DND-41 (cell line): ENCODE measurements at regions not wholly inside any gene's neighbourhood (a gene's known extent, or its start where the extent isn't known, plus 50 kb on each side); places are given as distances from the start of the nearest gene placed in this dataset.

Source experiments
- ATAC-seq: fragments of 200-7000 bp; cut with Tn5 transposase; 3 replicates; pipeline ENCODE4 v1.9.1; 2021; ENCODE audit warnings: low read depth; ENCODE audit not compliant: insufficient read depth
- DNase-seq: peaks from one replicate; pipeline ENCODE4 v3.0.0-alpha.2; 2020
- H2AFZ ChIP-seq: 2 replicates; pipeline ENCODE4 v1.6.0; 2012; ENCODE audit warnings: low read depth, low read length
- H3K27ac ChIP-seq: 2 replicates; pipeline ENCODE4 v1.5.1; 2012; ENCODE audit warnings: low read length, inconsistent platforms
- H3K27me3 ChIP-seq: fragments of 200-600 bp; sonication (generic); 2 replicates; pipeline ENCODE4 v1.6.0; 2012; ENCODE audit warnings: low read length, mild to moderate bottlenecking, inconsistent platforms; ENCODE audit not compliant: insufficient read depth, poor library complexity
- H3K36me3 ChIP-seq: 2 replicates; pipeline ENCODE4 v1.5.1; 2012; ENCODE audit warnings: low read length, inconsistent platforms; ENCODE audit not compliant: insufficient read depth
- H3K4me1 ChIP-seq: 2 replicates; pipeline ENCODE4 v1.5.1; 2012; ENCODE audit warnings: mild to moderate bottlenecking, low read length; ENCODE audit not compliant: insufficient read depth
- H3K4me2 ChIP-seq: 2 replicates; pipeline ENCODE4 v1.6.0; 2012; ENCODE audit warnings: mild to moderate bottlenecking, moderate library complexity, low read length, inconsistent platforms; ENCODE audit not compliant: insufficient read depth
- H3K4me3 ChIP-seq, 2 experiments: fragments of 200-600 bp in 1 of 2; shearing (Covaris generic) in 1 of 2; 2 replicates each; pipeline ENCODE4 v1.5.1; 2012 to 2016; ENCODE audit warnings: inconsistent platforms in 2 of 2, low read length in 2 of 2, mild to moderate bottlenecking in 2 of 2, low read depth in 1 of 2, moderate library complexity in 1 of 2
- H3K79me2 ChIP-seq: 2 replicates; pipeline ENCODE4 v1.6.0; 2012; ENCODE audit warnings: low read length, inconsistent platforms; ENCODE audit not compliant: insufficient read depth
- H3K9ac ChIP-seq: 2 replicates; pipeline ENCODE4 v1.6.0; 2012; ENCODE audit warnings: low read depth, mild to moderate bottlenecking, inconsistent platforms, low read length, moderate library complexity
- H3K9me3 ChIP-seq: 2 replicates; pipeline ENCODE4 v1.5.1; 2012; ENCODE audit warnings: low read length, moderate library complexity, mild to moderate bottlenecking, inconsistent platforms; ENCODE audit not compliant: insufficient read depth, severe bottlenecking
- H4K20me1 ChIP-seq: 2 replicates; pipeline ENCODE4 v1.6.0; 2012; ENCODE audit warnings: low read length; ENCODE audit not compliant: insufficient read depth
- CTCF ChIP-seq: IDR thresholded peaks from 2 replicates; pipeline ENCODE4 v1.5.1; 2012; ENCODE audit warnings: borderline replicate concordance, low read length, moderate library complexity, mild to moderate bottlenecking; ENCODE audit not compliant: poor library complexity, severe bottlenecking; ENCODE audit errors: extremely low read depth
- EZH2 ChIP-seq: IDR thresholded peaks from 3 replicates; pipeline ENCODE4 v1.6.1; 2012; ENCODE audit warnings: borderline replicate concordance, low read depth, mild to moderate bottlenecking, moderate library complexity, low read length, inconsistent platforms; ENCODE audit not compliant: severe bottlenecking

GRCh38 chr22:48092866-48093265 is 1330.4 kb downstream of the TBC1D22A start:
- peaks cover 11% of the 10 kb centered on the region for H3K79me2 ChIP-seq
- H3K4me2 ChIP-seq: no peak overlapping the region
- DNase-seq: no peak
- peaks cover 42% of the 10 kb centered on the region for H3K4me1 ChIP-seq
- H3K4me3 ChIP-seq: no peak overlapping the region
- H3K36me3 ChIP-seq: no peaks in the 10 kb centered on the region
- no peak for TF ChIP-seq EZH2
- TF ChIP-seq CTCF: no peak
- H3K9me3 ChIP-seq: no peaks in the 10 kb centered on the region
- H2AFZ ChIP-seq: no peak overlapping the region
- no peak for ATAC-seq
- H3K9ac ChIP-seq: no peak overlapping the region
- no peak overlapping the region for H3K27ac ChIP-seq
- H4K20me1 ChIP-seq: no peaks in the 10 kb centered on the region
- H3K27me3 ChIP-seq: no peaks in the 10 kb centered on the region

- no peak overlapping the region for H2AFZ ChIP-seq
- H3K9me3 ChIP-seq: no peaks in the 10 kb centered on the region
- H3K36me3 ChIP-seq: no peaks in the 10 kb centered on the region
- no peak overlapping the region for H3K4me3 ChIP-seq
- H3K9ac ChIP-seq: no peak overlapping the region
- no peaks in the 10 kb centered on the region for H4K20me1 ChIP-seq
- H3K4me1 ChIP-seq: peaks cover 31% of the 10 kb centered on the region
- no peaks in the 10 kb centered on the region for H3K27me3 ChIP-seq
- TF ChIP-seq EZH2 (no peak), CTCF (no peak)
- peaks cover 5% of the 10 kb centered on the region for H3K79me2 ChIP-seq
- DNase-seq (peak; percentile 3), ATAC-seq (no peak)
- no peak overlapping the region for H3K4me2 ChIP-seq
- no peak overlapping the region; the same call in 1 of the 2 replicates for H3K27ac ChIP-seq
Observed at GRCh38 chr22:48091656-48092223, 1329.3 kb downstream of the TBC1D22A start.

DNA sequence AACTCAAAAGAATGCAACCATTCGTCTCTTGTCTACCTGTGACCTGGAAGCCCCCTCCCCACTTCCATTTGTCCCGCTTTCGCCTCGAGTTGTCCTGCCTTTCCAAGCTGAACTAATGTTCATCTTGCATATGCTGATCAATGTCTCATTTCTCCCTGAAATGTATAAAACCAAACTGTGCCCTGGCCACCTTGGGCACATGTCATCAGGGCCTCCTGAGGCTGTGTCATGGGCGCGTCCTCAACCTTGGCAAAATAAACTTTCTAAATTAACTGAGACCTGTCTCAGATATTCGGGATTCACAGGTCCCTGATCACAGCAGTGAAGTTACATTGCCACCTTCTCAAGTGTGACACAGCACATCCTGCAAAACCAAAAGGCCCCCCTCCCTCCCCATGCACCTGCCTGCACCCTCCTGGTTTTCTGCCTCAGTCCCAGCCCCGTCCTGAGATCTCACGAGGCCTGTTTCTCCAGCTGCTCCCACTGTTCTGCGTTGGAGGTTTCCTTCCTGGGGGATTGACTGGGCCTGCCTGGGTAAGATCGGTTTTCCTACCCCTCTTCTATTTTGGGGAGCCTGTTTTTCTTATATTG is 1328.7 kb downstream of the TBC1D22A start:
- Histone ChIP-seq H3K4me3 (no peak overlapping the region), H3K9me3 (no peaks in the 10 kb centered on the region), H2AFZ (no peak overlapping the region), H3K4me2 (no peak overlapping the region), H3K36me3 (no peaks in the 10 kb centered on the region), H3K79me2 (no peaks in the 10 kb centered on the region), H3K9ac (no peak overlapping the region), H3K27me3 (no peaks in the 10 kb centered on the region), H3K4me1 (peaks cover 30% of the 10 kb centered on the region), H4K20me1 (no peaks in the 10 kb centered on the region), H3K27ac (peak overlapping the region; percentile 45)
- DNase-seq (peak; percentile 35), ATAC-seq (peak; percentile 62; the same call in 2 of the 3 replicates)
- TF ChIP-seq EZH2 (no peak), CTCF (no peak)
